Skeletal muscle satellite cell (primary cell): ENCODE measurements at regions not wholly inside any gene's neighbourhood (a gene's known extent, or its start where the extent isn't known, plus 50 kb on each side); places are given as distances from the start of the nearest gene placed in this dataset.

Source experiments
- H3K27me3 ChIP-seq: 2 replicates; pipeline ENCODE4 v1.7.0; 2013; ENCODE audit warnings: low read length; ENCODE audit not compliant: control insufficient read depth, insufficient read depth
- H3K36me3 ChIP-seq: 2 replicates; pipeline ENCODE4 v1.7.0; 2013; ENCODE audit warnings: mild to moderate bottlenecking, control low read depth, low read length; ENCODE audit not compliant: insufficient read depth
- H3K4me1 ChIP-seq: 2 replicates; pipeline ENCODE4 v1.7.0; 2013; ENCODE audit warnings: low read length; ENCODE audit not compliant: control insufficient read depth, insufficient read depth
- H3K4me2 ChIP-seq: 2 replicates; pipeline ENCODE4 v1.7.0; 2013; ENCODE audit warnings: mild to moderate bottlenecking, low read length
- H3K4me3 ChIP-seq: 2 replicates; pipeline ENCODE4 v1.7.0; 2013; ENCODE audit warnings: low read length
- H3K9ac ChIP-seq: 2 replicates; pipeline ENCODE4 v1.7.0; 2013; ENCODE audit warnings: mild to moderate bottlenecking, low read depth, low read length, moderate library complexity
- H3K9me3 ChIP-seq: replicated peaks from 2 replicates; pipeline ENCODE4 v1.7.0; 2013; ENCODE audit warnings: mild to moderate bottlenecking, control low read depth, low read length

DNA sequence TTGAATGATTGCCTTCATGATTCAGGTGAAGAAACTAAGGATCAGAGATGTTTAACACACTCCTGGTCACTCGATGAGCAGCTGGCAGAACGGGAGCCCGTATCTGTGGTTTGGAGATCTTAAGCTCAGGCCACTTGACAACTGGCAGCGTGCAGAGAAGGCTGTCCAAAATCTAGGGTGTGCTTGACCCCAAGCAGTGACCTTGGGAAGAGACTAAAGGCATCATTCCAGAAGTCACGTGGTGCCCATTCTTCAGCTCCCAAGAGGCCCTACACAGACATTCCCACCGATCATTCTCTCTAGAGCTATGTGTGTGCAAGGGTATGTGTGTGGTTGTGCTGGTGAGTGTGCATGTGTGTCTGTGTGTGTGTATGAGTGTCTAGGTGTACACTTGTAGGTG lies 493.8 kb downstream of the TCERG1L start:
- H3K27me3 ChIP-seq, result no peaks in the 10 kb centered on the region
- H3K9me3 ChIP-seq, result peaks cover 11% of the 10 kb centered on the region
- no peaks in the 10 kb centered on the region for H3K4me1 ChIP-seq
- no peak overlapping the region for H3K4me2 ChIP-seq
- no peaks in the 10 kb centered on the region for H3K36me3 ChIP-seq
- no peak overlapping the region for H3K9ac ChIP-seq
- no peak overlapping the region for H3K4me3 ChIP-seq

DNA sequence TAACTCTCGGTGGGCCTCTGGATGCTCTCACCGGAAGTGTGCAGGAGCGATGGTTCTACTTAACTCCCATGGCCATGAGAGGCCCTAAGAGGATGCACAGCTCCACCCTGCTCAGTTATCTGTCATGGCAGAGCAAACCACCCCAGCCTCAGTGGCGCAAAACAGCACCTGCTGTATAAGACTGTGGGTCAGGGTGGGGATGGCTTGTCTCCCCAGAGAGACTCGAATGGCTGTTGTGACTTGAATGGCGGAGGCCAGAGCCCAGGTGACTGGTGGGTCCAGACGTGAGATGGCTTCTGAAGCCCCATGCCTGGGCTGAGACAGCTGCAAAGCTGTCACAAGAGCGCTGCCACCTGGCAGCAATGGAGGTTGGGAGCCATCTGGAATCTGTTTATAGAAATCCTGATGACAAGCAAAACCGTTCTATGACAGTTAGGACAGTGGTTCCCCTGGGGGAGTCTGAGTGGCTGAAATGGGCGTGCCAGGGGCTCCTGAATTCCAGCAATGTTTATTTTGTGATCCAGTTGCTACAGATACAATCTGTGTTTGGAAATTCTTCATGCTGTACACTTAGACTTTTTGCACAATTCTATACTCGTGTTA lies 490.5 kb downstream of the TCERG1L start:
- Histone ChIP-seq H3K4me2 (no peak overlapping the region), H3K9ac (no peak overlapping the region), H3K36me3 (no peaks in the 10 kb centered on the region), H3K4me3 (no peak overlapping the region), H3K9me3 (peaks cover 15% of the 10 kb centered on the region), H3K4me1 (no peaks in the 10 kb centered on the region), H3K27me3 (no peaks in the 10 kb centered on the region)

DNA sequence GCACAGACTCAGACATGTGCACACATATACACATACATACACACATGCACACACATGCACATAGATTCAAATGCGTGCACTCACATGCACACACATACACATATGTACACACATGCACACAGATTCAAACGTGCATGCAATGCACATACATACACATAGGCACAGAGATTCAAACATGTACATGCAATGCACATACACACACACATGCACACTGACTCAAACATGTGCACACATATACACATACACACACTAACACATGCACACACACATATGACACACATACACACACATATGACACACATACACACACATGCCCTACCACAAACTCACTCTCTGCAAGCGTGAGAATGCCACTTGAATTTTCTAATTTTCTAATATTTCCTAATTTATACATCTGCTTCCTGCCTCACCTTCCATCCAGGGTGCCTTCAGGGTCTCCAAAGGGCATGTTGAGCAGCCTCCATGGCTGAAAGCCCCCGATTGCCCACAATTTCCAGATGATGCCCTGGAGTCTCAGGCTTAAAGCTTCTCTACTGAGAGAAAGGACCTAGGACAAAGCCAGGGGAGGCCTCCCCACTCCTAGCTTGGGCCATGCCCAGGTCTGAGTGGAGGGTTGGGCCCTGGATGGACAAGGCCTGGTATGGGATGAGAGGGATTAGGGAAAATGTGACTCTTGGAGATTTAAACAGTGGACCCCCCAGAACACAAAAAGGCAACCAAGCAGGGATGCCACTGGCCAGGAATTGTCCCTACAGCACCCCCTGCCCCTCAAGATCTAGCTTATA lies 487.1 kb downstream of the TCERG1L start:
- no peaks in the 10 kb centered on the region for H3K27me3 ChIP-seq
- no peak overlapping the region for H3K4me3 ChIP-seq
- H3K4me1 ChIP-seq, result no peaks in the 10 kb centered on the region
- H3K36me3 ChIP-seq, result no peaks in the 10 kb centered on the region
- no peak overlapping the region for H3K9ac ChIP-seq
- no peak overlapping the region for H3K4me2 ChIP-seq
- peaks cover 10% of the 10 kb centered on the region for H3K9me3 ChIP-seq

DNA sequence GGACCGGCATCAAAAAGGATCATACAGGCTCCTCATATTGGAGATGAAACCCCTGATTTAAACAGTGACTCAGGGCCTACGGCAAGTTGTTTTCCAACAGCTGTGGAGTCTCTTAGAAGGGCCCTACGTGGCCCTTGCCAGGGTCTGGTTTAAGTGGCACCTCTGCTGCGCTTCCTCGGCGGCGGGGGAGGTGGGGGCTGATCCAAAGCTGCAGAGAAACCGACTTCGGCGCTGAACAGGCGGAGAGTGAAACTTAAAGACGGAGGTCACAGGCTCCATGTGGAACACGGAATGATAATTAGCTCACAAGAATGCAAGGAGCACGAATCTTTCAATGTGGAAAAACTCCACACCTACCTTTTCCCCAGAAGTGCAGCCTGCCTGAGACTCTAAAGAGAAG lies 477.9 kb downstream of the TCERG1L start:
- Histone ChIP-seq H3K36me3 (no peaks in the 10 kb centered on the region), H3K4me3 (no peak overlapping the region), H3K9ac (no peak overlapping the region), H3K9me3 (peaks cover 14% of the 10 kb centered on the region), H3K4me2 (no peak overlapping the region), H3K27me3 (no peaks in the 10 kb centered on the region), H3K4me1 (no peaks in the 10 kb centered on the region)

DNA sequence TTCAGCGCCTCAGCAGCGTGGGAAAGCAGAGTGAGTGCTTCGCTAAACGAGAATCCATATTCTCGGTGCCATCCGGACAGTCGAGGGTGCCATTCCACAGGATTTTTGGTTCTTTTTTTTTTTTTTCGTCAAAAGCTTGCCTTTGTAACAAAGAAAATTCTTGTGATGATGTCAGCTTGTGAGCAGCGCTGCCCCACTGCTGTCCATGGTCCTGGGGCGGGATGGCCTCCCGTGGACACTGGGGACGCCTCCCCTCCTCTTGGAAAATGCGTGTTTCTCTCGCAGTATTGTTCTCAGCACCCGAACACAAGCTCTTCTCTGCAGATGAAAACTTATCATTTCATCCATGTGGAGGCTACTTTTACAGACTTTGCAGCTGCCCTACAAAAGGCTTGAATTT lies 477.4 kb downstream of the TCERG1L start:
- no peaks in the 10 kb centered on the region for H3K4me1 ChIP-seq
- H3K36me3 ChIP-seq, result no peaks in the 10 kb centered on the region
- H3K4me3 ChIP-seq, result no peak overlapping the region
- H3K9ac ChIP-seq, result no peak overlapping the region
- no peaks in the 10 kb centered on the region for H3K27me3 ChIP-seq
- H3K4me2 ChIP-seq, result no peak overlapping the region
- peaks cover 14% of the 10 kb centered on the region for H3K9me3 ChIP-seq

DNA sequence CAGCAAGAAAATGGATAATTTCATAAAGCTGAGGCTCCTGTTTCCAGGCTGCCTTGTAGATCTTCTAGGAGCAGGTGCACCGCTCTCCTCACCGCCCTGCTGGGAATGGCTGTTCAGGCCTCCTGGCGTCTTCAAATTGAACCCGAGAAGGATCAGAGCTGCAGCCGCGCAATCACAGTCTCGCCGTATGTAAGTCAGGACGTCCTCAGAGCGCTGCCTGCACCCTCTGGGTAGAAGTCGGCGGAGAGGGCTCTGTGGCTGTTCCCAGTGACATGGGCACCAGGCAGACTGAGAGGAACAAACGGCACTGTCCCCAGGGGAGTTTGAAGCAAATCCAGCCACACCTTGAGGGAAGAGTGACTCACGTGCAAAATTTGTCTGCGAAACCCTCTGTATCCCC lies 476.9 kb downstream of the TCERG1L start:
- Histone ChIP-seq H3K9ac (no peak overlapping the region), H3K9me3 (peaks cover 14% of the 10 kb centered on the region)

DNA sequence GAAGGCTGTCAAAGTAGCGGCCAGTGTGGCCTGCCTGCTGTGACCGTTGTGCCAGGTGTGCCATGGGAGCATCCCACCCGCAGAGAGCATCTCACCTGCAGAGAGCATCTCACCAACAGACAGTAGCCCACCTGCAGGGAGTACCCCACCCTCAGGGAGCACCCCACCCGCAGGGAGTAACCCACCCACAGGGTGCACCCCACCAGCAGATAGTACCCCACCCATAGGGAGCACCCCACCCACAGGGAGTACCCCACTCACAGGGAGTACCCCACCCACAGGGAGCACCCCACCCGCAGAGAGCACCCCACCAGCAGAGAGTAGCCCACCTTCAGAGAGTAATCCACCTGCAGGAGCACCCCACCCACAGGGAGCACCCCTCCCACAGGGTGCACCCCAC lies 476.5 kb downstream of the TCERG1L start:
- H3K4me2 ChIP-seq, result no peak overlapping the region
- H3K9ac ChIP-seq, result no peak overlapping the region
- H3K9me3 ChIP-seq, result peaks cover 14% of the 10 kb centered on the region
- no peaks in the 10 kb centered on the region for H3K4me1 ChIP-seq
- H3K36me3 ChIP-seq, result no peaks in the 10 kb centered on the region
- H3K27me3 ChIP-seq, result no peaks in the 10 kb centered on the region
- H3K4me3 ChIP-seq, result no peak overlapping the region

More for the DNA sequence above, 476.9 kb downstream of the TCERG1L start:
- Histone ChIP-seq H3K4me1 (no peaks in the 10 kb centered on the region), H3K27me3 (no peaks in the 10 kb centered on the region), H3K4me3 (no peak overlapping the region), H3K4me2 (no peak overlapping the region), H3K36me3 (no peaks in the 10 kb centered on the region)

DNA sequence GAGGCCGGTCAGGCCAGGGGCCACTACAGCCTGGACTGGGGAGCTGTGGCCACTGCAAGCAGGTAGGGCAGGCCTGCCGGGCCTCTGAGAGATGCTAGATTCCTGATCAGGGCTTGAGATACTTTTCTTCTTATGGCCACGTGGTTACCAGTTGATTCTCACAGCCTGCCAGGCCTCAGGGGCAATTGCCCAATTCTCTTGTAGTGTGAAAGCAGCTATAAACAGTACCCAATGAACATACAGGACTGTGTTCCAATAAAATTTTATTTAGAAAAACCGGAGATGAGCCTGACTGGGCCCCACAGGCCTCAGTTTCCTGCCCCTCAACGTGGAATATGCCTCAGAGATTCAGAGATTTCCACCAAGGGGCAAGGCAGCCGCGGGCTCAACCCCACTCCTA lies 475.2 kb downstream of the TCERG1L start:
- Histone ChIP-seq H3K27me3 (no peaks in the 10 kb centered on the region), H3K9ac (no peak overlapping the region), H3K4me2 (no peak overlapping the region), H3K4me3 (no peak overlapping the region), H3K36me3 (no peaks in the 10 kb centered on the region), H3K9me3 (peaks cover 14% of the 10 kb centered on the region), H3K4me1 (no peaks in the 10 kb centered on the region)

DNA sequence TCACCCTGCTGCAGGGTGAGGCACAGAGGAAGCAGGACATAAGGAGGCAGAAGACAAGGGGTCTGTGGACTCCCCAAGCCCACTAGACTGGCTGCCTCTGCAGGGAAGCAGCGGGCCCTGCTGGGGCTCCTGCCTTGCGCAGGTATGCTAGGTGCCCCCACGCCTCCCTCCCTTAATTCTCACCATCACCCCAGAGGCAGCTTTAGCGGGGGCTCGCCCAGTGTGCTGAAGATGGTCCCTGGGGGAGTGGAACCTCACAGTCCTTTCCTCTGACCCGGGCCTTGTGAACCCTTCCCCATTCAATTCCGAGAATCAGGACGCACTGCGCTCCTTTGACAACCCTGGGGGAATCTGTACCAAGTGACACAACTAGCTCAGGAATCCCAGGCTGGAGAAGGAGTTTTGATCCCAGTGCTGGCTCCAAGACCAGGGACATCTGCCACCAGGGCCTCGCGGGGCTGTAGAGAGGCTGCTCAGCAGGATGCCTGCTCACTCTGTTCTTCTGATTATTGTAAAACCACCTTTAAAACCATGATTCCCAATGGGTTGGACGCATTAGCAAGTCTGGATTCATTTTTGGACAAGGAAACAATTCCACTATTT lies 468.4 kb downstream of the TCERG1L start:
- H3K9ac ChIP-seq, result no peak overlapping the region
- H3K4me3 ChIP-seq, result no peak overlapping the region
- no peak overlapping the region for H3K4me2 ChIP-seq
- H3K4me1 ChIP-seq, result no peaks in the 10 kb centered on the region
- no peaks in the 10 kb centered on the region for H3K27me3 ChIP-seq
- peaks cover 13% of the 10 kb centered on the region for H3K9me3 ChIP-seq
- no peaks in the 10 kb centered on the region for H3K36me3 ChIP-seq

DNA sequence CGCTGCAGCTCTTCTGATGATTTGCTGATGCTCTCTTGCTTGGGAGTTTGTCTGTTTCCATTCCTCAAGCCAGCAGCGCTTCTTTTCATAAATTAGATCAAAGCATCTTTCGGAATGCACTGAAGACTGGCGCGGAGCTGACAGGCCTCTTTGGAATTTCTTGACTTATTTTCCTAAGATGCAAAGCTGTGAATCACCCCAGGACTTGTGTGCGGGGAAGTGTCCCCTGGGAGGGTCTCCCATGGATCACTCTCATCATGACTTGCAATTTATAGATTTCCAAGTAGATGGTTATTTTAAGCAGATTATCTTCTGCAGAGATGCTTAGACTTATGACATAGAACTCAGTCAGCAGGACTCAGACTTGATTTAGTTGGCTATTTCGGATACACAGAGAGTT lies 467.2 kb downstream of the TCERG1L start:
- H3K4me3 ChIP-seq, result no peak overlapping the region
- H3K4me1 ChIP-seq, result no peaks in the 10 kb centered on the region
- H3K36me3 ChIP-seq, result no peaks in the 10 kb centered on the region
- no peaks in the 10 kb centered on the region for H3K27me3 ChIP-seq
- peaks cover 9% of the 10 kb centered on the region for H3K9me3 ChIP-seq
- no peak overlapping the region for H3K4me2 ChIP-seq
- H3K9ac ChIP-seq, result no peak overlapping the region

DNA sequence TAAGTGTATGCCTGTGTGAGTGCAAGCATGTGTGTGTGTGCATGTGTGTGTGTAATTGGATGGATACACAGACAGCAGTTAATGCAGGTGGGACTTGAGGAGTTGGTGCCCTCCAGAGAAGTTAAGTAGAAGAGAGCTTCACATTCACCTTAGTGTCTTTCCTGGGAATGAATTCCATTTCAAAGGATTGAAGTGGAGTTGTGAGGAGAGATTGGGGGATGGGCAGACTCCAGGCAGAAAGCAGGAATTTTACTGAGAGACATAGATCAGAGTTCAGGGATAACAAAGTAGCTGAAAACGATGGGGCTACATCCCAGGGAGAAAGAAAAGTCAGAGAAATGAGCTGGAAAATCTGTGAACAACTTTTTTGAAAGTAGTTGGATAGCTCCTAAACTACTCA lies 464.4 kb downstream of the TCERG1L start:
- Histone ChIP-seq H3K9me3 (peaks cover 9% of the 10 kb centered on the region), H3K36me3 (no peaks in the 10 kb centered on the region), H3K4me1 (no peaks in the 10 kb centered on the region)

DNA sequence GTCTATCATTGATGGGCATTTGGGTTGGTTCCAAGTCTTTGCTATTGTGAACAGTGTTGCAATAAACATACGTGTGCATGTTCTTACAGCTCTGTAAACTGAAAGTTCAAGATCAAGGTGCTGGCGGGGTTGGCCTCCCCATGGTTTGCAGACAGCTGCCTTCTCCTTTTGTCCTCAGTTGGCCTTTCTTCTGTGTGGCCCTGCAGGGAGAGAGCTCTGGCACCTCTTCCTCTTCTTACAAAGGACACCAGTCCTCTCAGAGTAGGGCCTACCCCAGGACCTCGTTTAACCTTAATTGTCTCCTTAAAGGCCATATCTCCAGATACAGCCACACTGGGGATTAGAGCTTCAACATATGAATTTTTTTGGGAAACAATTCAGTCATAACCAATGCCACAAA lies 462.7 kb downstream of the TCERG1L start:
- no peak overlapping the region for H3K9ac ChIP-seq
- H3K36me3 ChIP-seq, result no peaks in the 10 kb centered on the region
- H3K4me2 ChIP-seq, result no peak overlapping the region
- H3K9me3 ChIP-seq, result peaks cover 4% of the 10 kb centered on the region
- H3K27me3 ChIP-seq, result no peaks in the 10 kb centered on the region
- no peaks in the 10 kb centered on the region for H3K4me1 ChIP-seq
- H3K4me3 ChIP-seq, result no peak overlapping the region

More for the DNA sequence above, 464.4 kb downstream of the TCERG1L start:
- Histone ChIP-seq H3K4me2 (no peak overlapping the region), H3K27me3 (no peaks in the 10 kb centered on the region), H3K4me3 (no peak overlapping the region), H3K9ac (no peak overlapping the region)
